Endothelial cell of umbilical vein (primary cell): ENCODE measurements at regions not wholly inside any gene's neighbourhood (a gene's known extent, or its start where the extent isn't known, plus 50 kb on each side); places are given as distances from the start of the nearest gene placed in this dataset.

Source experiments
- EZH2 ChIP-seq: IDR thresholded peaks from 2 replicates; pipeline ENCODE4 v1.6.1; 2012; ENCODE audit warnings: borderline replicate concordance, low read depth, mild to moderate bottlenecking, moderate library complexity, low read length, inconsistent platforms; ENCODE audit not compliant: severe bottlenecking
- JUN ChIP-seq: IDR thresholded peaks from 2 replicates; pipeline ENCODE4 v1.6.1; 2011; ENCODE audit warnings: borderline replicate concordance, low read depth; ENCODE audit not compliant: insufficient read length, insufficient read depth
- MYC ChIP-seq: IDR thresholded peaks from one replicate; pipeline ENCODE4 v1.6.1; 2011; ENCODE audit warnings: mild to moderate bottlenecking, low read depth, low read length
- POLR2A ChIP-seq: IDR thresholded peaks from 2 replicates; pipeline ENCODE4 v1.6.1; 2012; ENCODE audit warnings: low read depth, mild to moderate bottlenecking, control low read depth, low read length
- POLR2AphosphoS5 ChIP-seq: IDR thresholded peaks from 2 replicates; pipeline ENCODE4 v1.6.1; 2012; ENCODE audit warnings: low read depth, mild to moderate bottlenecking, control low read depth, low read length, moderate library complexity; ENCODE audit not compliant: insufficient read depth
- TF ChIP-seq, protein P1 (sequence below), 2 donors: IDR thresholded peaks; 1 replicate in 1 of 2; 2 replicates in 1 of 2; pipeline ENCODE4 v1.5.1; 2011; ENCODE audit warnings: low read length in 2 of 2, mild to moderate bottlenecking in 2 of 2, moderate library complexity in 2 of 2, control low read depth in 1 of 2, inconsistent platforms in 1 of 2, low read depth in 1 of 2; ENCODE audit not compliant: insufficient read depth in 1 of 2; ENCODE audit errors: extremely low read depth in 1 of 2

DNA sequence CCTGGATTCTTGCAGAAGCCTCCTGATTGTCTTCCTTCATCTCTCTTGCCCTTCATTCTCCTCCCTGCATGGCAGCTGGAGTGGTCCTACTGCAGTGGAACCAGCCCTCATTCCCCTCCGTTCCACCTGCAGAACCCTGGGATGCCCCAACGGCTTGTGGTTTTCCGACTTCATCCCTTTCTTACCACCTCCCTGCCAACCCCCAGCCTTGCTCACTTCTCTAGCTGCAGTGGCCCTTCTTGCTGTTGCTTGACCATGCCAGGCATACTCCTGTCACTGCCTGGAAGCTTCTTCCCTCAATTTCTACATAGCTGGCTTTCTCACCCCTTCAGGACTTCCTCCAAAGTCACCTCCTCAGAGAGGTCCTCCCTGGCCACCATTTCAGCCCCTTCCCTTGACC, 123.3 kb downstream of the BEGAIN start:
- TF ChIP-seq, protein P1, sequence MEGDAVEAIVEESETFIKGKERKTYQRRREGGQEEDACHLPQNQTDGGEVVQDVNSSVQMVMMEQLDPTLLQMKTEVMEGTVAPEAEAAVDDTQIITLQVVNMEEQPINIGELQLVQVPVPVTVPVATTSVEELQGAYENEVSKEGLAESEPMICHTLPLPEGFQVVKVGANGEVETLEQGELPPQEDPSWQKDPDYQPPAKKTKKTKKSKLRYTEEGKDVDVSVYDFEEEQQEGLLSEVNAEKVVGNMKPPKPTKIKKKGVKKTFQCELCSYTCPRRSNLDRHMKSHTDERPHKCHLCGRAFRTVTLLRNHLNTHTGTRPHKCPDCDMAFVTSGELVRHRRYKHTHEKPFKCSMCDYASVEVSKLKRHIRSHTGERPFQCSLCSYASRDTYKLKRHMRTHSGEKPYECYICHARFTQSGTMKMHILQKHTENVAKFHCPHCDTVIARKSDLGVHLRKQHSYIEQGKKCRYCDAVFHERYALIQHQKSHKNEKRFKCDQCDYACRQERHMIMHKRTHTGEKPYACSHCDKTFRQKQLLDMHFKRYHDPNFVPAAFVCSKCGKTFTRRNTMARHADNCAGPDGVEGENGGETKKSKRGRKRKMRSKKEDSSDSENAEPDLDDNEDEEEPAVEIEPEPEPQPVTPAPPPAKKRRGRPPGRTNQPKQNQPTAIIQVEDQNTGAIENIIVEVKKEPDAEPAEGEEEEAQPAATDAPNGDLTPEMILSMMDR (IDR thresholded peaks at IDR 0.05; ENCODE audit: extremely low read depth in 1 of 2, insufficient read depth in 1 of 2, low read depth in 1 of 2, low read length in 2 of 2): no peak
- TF ChIP-seq EZH2: no peak
- TF ChIP-seq MYC: no peak
- no peak for TF ChIP-seq POLR2A
- TF ChIP-seq POLR2AphosphoS5: no peak
- no peak for TF ChIP-seq JUN
